ENCODE measurements at regions not wholly inside any gene's neighbourhood (a gene's known extent, or its start where the extent isn't known, plus 50 kb on each side); places are given as distances from the start of the nearest gene placed in this dataset.
A peak's percentile ranks its signal among the peaks of the same experiment; 100 is the strongest.

DNA sequence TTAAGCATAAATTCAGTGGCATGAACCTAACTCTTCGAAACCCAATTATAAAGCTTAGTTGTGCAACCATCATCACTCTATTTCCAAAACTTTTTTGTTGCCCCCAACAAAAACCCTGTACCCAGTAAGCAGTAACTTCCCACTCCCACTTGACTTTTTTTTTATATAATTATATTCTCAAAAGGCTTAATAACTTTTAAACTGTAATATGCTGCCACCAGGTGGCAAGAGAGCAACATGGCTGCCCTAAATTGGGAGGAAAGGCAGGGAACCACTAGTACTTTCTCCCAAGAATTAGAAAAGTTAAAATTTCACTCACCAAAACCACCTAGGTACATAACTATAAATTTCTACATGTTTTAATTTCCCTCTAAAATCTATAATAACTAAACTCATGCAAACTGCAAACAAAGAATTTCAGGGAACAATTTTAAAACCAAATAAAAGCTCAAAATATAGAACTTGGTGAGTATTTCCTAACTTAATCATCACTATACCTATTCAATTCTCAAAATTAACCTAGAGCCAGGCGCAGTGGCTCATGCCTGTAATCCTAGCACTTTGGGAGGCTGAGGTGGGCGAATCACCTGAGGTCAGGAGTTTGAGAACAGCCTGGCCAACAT is 50.2 kb upstream of the RNF38 start (continued):
- TF ChIP-seq, protein P1, sequence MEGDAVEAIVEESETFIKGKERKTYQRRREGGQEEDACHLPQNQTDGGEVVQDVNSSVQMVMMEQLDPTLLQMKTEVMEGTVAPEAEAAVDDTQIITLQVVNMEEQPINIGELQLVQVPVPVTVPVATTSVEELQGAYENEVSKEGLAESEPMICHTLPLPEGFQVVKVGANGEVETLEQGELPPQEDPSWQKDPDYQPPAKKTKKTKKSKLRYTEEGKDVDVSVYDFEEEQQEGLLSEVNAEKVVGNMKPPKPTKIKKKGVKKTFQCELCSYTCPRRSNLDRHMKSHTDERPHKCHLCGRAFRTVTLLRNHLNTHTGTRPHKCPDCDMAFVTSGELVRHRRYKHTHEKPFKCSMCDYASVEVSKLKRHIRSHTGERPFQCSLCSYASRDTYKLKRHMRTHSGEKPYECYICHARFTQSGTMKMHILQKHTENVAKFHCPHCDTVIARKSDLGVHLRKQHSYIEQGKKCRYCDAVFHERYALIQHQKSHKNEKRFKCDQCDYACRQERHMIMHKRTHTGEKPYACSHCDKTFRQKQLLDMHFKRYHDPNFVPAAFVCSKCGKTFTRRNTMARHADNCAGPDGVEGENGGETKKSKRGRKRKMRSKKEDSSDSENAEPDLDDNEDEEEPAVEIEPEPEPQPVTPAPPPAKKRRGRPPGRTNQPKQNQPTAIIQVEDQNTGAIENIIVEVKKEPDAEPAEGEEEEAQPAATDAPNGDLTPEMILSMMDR (IDR thresholded peaks at IDR 0.05 in 2 of 3, conservative IDR thresholded peaks at IDR 0.05 in 1 of 3; ENCODE audit: control insufficient read depth in 2 of 3, extremely low read depth in 1 of 3, insufficient read depth in 1 of 3, low read depth in 3 of 3, low read length in 3 of 3), result peak; percentile 57 to 64 (median 59)
- TF ChIP-seq DPF2 (IDR thresholded peaks at IDR 0.05) (no peak), MYB (IDR thresholded peaks at IDR 0.05; ENCODE audit: borderline replicate concordance, low read depth, low read length) (no peak), SIX5 (IDR thresholded peaks at IDR 0.05; ENCODE audit: low read depth, low read length, severe bottlenecking) (no peak), FOXM1 (IDR thresholded peaks at IDR 0.05; ENCODE audit: low read depth, low read length) (no peak), RB1 (IDR thresholded peaks at IDR 0.05; ENCODE audit: borderline replicate concordance) (no peak), ZNF274 (IDR thresholded peaks at IDR 0.05; ENCODE audit: insufficient read depth, insufficient read length) (no peak), NBN (IDR thresholded peaks at IDR 0.05) (no peak), ZNF384 (IDR thresholded peaks at IDR 0.05; ENCODE audit: borderline replicate concordance, low read depth, low read length) (0 out of 2 replicates have a peak, but pooled peaks have one; percentile 21), FOXK2 (IDR thresholded peaks at IDR 0.05) (no peak), ZSCAN29 (IDR thresholded peaks at IDR 0.05) (no peak), RUNX3 (IDR thresholded peaks at IDR 0.05; ENCODE audit: low read length) (no peak), RAD21 (IDR thresholded peaks at IDR 0.05; ENCODE audit: insufficient read depth, low read depth, low read length) (peak; percentile 83), SMAD1 (IDR thresholded peaks at IDR 0.05; ENCODE audit: low read depth, partially characterized antibody) (no peak)
- TF ChIP-seq, protein P2, sequence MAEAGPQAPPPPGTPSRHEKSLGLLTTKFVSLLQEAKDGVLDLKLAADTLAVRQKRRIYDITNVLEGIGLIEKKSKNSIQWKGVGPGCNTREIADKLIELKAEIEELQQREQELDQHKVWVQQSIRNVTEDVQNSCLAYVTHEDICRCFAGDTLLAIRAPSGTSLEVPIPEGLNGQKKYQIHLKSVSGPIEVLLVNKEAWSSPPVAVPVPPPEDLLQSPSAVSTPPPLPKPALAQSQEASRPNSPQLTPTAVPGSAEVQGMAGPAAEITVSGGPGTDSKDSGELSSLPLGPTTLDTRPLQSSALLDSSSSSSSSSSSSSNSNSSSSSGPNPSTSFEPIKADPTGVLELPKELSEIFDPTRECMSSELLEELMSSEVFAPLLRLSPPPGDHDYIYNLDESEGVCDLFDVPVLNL (IDR thresholded peaks at IDR 0.05; ENCODE audit: low read depth, low read length), result no peak
- TF ChIP-seq, protein P3, sequence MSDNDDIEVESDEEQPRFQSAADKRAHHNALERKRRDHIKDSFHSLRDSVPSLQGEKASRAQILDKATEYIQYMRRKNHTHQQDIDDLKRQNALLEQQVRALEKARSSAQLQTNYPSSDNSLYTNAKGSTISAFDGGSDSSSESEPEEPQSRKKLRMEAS (IDR thresholded peaks at IDR 0.05; ENCODE audit: low read depth, low read length), result no peak
- TF ChIP-seq, protein P4, sequence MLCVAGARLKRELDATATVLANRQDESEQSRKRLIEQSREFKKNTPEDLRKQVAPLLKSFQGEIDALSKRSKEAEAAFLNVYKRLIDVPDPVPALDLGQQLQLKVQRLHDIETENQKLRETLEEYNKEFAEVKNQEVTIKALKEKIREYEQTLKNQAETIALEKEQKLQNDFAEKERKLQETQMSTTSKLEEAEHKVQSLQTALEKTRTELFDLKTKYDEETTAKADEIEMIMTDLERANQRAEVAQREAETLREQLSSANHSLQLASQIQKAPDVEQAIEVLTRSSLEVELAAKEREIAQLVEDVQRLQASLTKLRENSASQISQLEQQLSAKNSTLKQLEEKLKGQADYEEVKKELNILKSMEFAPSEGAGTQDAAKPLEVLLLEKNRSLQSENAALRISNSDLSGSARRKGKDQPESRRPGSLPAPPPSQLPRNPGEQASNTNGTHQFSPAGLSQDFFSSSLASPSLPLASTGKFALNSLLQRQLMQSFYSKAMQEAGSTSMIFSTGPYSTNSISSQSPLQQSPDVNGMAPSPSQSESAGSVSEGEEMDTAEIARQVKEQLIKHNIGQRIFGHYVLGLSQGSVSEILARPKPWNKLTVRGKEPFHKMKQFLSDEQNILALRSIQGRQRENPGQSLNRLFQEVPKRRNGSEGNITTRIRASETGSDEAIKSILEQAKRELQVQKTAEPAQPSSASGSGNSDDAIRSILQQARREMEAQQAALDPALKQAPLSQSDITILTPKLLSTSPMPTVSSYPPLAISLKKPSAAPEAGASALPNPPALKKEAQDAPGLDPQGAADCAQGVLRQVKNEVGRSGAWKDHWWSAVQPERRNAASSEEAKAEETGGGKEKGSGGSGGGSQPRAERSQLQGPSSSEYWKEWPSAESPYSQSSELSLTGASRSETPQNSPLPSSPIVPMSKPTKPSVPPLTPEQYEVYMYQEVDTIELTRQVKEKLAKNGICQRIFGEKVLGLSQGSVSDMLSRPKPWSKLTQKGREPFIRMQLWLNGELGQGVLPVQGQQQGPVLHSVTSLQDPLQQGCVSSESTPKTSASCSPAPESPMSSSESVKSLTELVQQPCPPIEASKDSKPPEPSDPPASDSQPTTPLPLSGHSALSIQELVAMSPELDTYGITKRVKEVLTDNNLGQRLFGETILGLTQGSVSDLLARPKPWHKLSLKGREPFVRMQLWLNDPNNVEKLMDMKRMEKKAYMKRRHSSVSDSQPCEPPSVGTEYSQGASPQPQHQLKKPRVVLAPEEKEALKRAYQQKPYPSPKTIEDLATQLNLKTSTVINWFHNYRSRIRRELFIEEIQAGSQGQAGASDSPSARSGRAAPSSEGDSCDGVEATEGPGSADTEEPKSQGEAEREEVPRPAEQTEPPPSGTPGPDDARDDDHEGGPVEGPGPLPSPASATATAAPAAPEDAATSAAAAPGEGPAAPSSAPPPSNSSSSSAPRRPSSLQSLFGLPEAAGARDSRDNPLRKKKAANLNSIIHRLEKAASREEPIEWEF (IDR thresholded peaks at IDR 0.05; ENCODE audit: insufficient replicate concordance, low read depth, low read length), result no peak
